ENCODE measurements at regions not wholly inside any gene's neighbourhood (a gene's known extent, or its start where the extent isn't known, plus 50 kb on each side); places are given as distances from the start of the nearest gene placed in this dataset.

- TF ChIP-seq POLR2A (IDR thresholded peaks at IDR 0.05), result no peak
- TF ChIP-seq CTCF (IDR thresholded peaks at IDR 0.05), result no peak
These were observed 270.4 kb upstream of the JARID2 start for GRCh38 chr6:14975471-14975817.

Measured in body of pancreas (tissue), 4 donors.